SK-N-SH (cell line): ENCODE measurements at regions not wholly inside any gene's neighbourhood (a gene's known extent, or its start where the extent isn't known, plus 50 kb on each side); places are given as distances from the start of the nearest gene placed in this dataset.

ENCODE experiments used
- CTCF ChIA-PET: fragments of 300-600, 350-600 bp; formaldehyde crosslinking; extraction: SDS; loops from one replicate; lab custom pipeline; 2021; lab: Yijun Ruan, JAX
- POLR2A ChIA-PET: fragments of 350-600 bp; sonication (Branson Sonifier 250); formaldehyde crosslinking; extraction: SDS; loops from one replicate; lab custom pipeline; 2020; ENCODE audit warnings: antibody characterized with exemption, inconsistent platforms; lab: Yijun Ruan, JAX
- DNase-seq: peaks from one replicate; pipeline ENCODE4 v3.0.0; 2012
- H2AFZ ChIP-seq: fragments of 200-600 bp; sonication (generic); 2 replicates; pipeline ENCODE4 v1.8.1; 2016; ENCODE audit warnings: antibody characterized with exemption, mild to moderate bottlenecking, low read depth
- H3F3A ChIP-seq: fragments of 200-600 bp; sonication (generic); replicated peaks from 2 replicates; pipeline ENCODE3; 2016; ENCODE audit warnings: antibody characterized with exemption, mild to moderate bottlenecking; ENCODE audit not compliant: insufficient read depth
- H3K27ac ChIP-seq, 2 experiments: fragments of 200-500 bp in 1 of 2; fragments of 200-600 bp in 1 of 2; sonication (Bioruptor generic) in 1 of 2; sonication (generic), shearing (Covaris generic) in 1 of 2; 2 replicates each; pipeline versions ENCODE4 v1.5.1 to v1.6.1; 2014 to 2016; ENCODE audit warnings: low read depth in 2 of 2, inconsistent platforms in 1 of 2, low read length in 1 of 2, mild to moderate bottlenecking in 1 of 2, mixed read lengths in 1 of 2
- H3K27me3 ChIP-seq: fragments of 200-600 bp; sonication (generic), shearing (Covaris generic); 2 replicates; pipeline ENCODE4 v1.6.1; 2016; ENCODE audit warnings: mixed run types; ENCODE audit not compliant: insufficient read depth
- H3K36me3 ChIP-seq, 2 experiments: fragments of 200-500 bp in 1 of 2; fragments of 200-600 bp in 1 of 2; sonication (Bioruptor generic) in 1 of 2; sonication (generic) in 1 of 2; replicated peaks in 1 of 2; 2 replicates each; pipeline versions ENCODE3 to v1.5.1; 2014 to 2016; ENCODE audit warnings: low read length in 1 of 2, mild to moderate bottlenecking in 1 of 2; ENCODE audit not compliant: insufficient read depth in 2 of 2, control insufficient read depth in 1 of 2
- H3K4me1 ChIP-seq, 2 experiments: fragments of 200-500 bp in 1 of 2; fragments of 200-600 bp in 1 of 2; sonication (Bioruptor generic) in 1 of 2; sonication (generic), shearing (Covaris generic) in 1 of 2; 2 replicates each; pipeline versions ENCODE4 v1.5.1 to v1.6.1; 2014 to 2016; ENCODE audit warnings: low read depth in 1 of 2, low read length in 1 of 2, mixed run types in 1 of 2; ENCODE audit not compliant: insufficient read depth in 2 of 2, control insufficient read depth in 1 of 2
- H3K4me2 ChIP-seq: fragments of 200-600 bp; sonication (generic), shearing (Covaris generic); 2 replicates; pipeline ENCODE4 v1.6.1; 2017; ENCODE audit warnings: mixed run types
- H3K4me3 ChIP-seq, 2 experiments: fragments of 200-500 bp in 1 of 2; fragments of 200-600 bp in 1 of 2; sonication (Bioruptor generic) in 1 of 2; sonication (generic), shearing (Covaris generic) in 1 of 2; 2 replicates each; pipeline versions ENCODE4 v1.5.1 to v1.8.1; 2014 to 2016; ENCODE audit warnings: low read depth in 2 of 2, inconsistent platforms in 1 of 2, low read length in 1 of 2, mild to moderate bottlenecking in 1 of 2, mixed read lengths in 1 of 2, moderate library complexity in 1 of 2
- H3K79me2 ChIP-seq: fragments of 200-600 bp; sonication (generic); 2 replicates; pipeline ENCODE4 v1.8.1; 2017; ENCODE audit warnings: mild to moderate bottlenecking; ENCODE audit not compliant: insufficient read depth
- H3K9ac ChIP-seq: fragments of 200-600 bp; sonication (generic); 2 replicates; pipeline ENCODE4 v1.6.1; 2017; ENCODE audit warnings: mixed run types
- H3K9me2 ChIP-seq: fragments of 200-600 bp; sonication (generic); 2 replicates; pipeline ENCODE4 v1.6.1; 2017; ENCODE audit warnings: mixed run types
- H3K9me3 ChIP-seq: fragments of 200-600 bp; sonication (generic); 2 replicates; pipeline ENCODE4 v1.6.1; 2017; ENCODE audit warnings: mixed run types, mild to moderate bottlenecking, moderate library complexity
- H4K20me1 ChIP-seq: fragments of 200-600 bp; sonication (generic); 2 replicates; pipeline ENCODE4 v1.6.1; 2017; ENCODE audit warnings: mild to moderate bottlenecking, mixed run types; ENCODE audit not compliant: insufficient read depth
- ELF1 ChIP-seq: IDR thresholded peaks from 2 replicates; pipeline ENCODE4 v1.4.0; 2012
- FOSL2 ChIP-seq: IDR thresholded peaks from 2 replicates; pipeline ENCODE4 v1.4.0; 2012; ENCODE audit warnings: low read depth, mild to moderate bottlenecking, moderate library complexity, borderline replicate concordance
- GABPA ChIP-seq: IDR thresholded peaks from 2 replicates; pipeline ENCODE4 v1.4.0; 2012; ENCODE audit warnings: low read depth, mild to moderate bottlenecking
- MAX ChIP-seq: IDR thresholded peaks from 2 replicates; pipeline ENCODE4 v1.4.0; 2012; ENCODE audit warnings: low read depth
- RAD21 ChIP-seq: IDR thresholded peaks from 2 replicates; pipeline ENCODE4 v1.6.1; 2012; ENCODE audit warnings: mild to moderate bottlenecking, low read length
- RCOR1 ChIP-seq: fragments of 150-350 bp; IDR thresholded peaks from 2 replicates; pipeline ENCODE4 v1.6.1; 2017; ENCODE audit warnings: antibody characterized with exemption, low read length
- SIN3A ChIP-seq: IDR thresholded peaks from 2 replicates; pipeline ENCODE4 v1.6.1; 2012; ENCODE audit warnings: low read depth, mild to moderate bottlenecking, low read length, moderate library complexity, borderline replicate concordance
- SMC3 ChIP-seq: IDR thresholded peaks from 2 replicates; pipeline ENCODE4 v1.6.1; 2012; ENCODE audit warnings: low read depth, low read length, improper control_type of control experiment
- TAF1 ChIP-seq: IDR thresholded peaks from 2 replicates; pipeline ENCODE4 v1.6.1; 2012; ENCODE audit warnings: low read depth, mild to moderate bottlenecking, low read length, moderate library complexity, borderline replicate concordance
- TEAD4 ChIP-seq: IDR thresholded peaks from 2 replicates; pipeline ENCODE4 v1.4.0; 2012; ENCODE audit warnings: mild to moderate bottlenecking, borderline replicate concordance; ENCODE audit not compliant: insufficient read depth
- USF2 ChIP-seq: fragments of 150-350 bp; IDR thresholded peaks from 2 replicates; pipeline ENCODE4 v1.6.1; 2017; ENCODE audit warnings: antibody characterized with exemption, low read length, low read depth, borderline replicate concordance
- WGBS: methylation state at CpG from one replicate; pipeline ENCODE4 v1.1.6; 2017; ENCODE audit warnings: low lambda C conversion rate; 5-methylcytosine and 5-hydroxymethylcytosine counted together
- TF ChIP-seq, protein P1 (sequence below): fragments of 150-350 bp; IDR thresholded peaks from 2 replicates; pipeline ENCODE4 v1.6.1; 2016; ENCODE audit warnings: mild to moderate bottlenecking, low read depth, low read length

- CTCF ChIA-PET: no interaction called here
- H3K9me2 ChIP-seq: no peaks in the 10 kb centered on the region
- H3K27me3 ChIP-seq: peaks cover 6% of the 10 kb centered on the region; the same call in 1 of the 2 replicates
- H3K79me2 ChIP-seq: no peaks in the 10 kb centered on the region
- 31% methylated on average over 19 of the region's 26 CpGs for WGBS
- POLR2A ChIA-PET: interaction anchor here (0.7 kb wide), 1 partner anchor 1151 kb away, joined by 3 read pairs; no protein-coding TSS in a partner anchor
- H3K27ac ChIP-seq: no peak overlapping the region
- no peaks in the 10 kb centered on the region for H4K20me1 ChIP-seq
- TF ChIP-seq RAD21 (no peak), SMC3 (no peak), ELF1 (no peak), RCOR1 (no peak), SIN3A (no peak), TEAD4 (no peak), FOSL2 (no peak)
- TF ChIP-seq, protein P1, sequence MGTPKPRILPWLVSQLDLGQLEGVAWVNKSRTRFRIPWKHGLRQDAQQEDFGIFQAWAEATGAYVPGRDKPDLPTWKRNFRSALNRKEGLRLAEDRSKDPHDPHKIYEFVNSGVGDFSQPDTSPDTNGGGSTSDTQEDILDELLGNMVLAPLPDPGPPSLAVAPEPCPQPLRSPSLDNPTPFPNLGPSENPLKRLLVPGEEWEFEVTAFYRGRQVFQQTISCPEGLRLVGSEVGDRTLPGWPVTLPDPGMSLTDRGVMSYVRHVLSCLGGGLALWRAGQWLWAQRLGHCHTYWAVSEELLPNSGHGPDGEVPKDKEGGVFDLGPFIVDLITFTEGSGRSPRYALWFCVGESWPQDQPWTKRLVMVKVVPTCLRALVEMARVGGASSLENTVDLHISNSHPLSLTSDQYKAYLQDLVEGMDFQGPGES: no peak
- no peak overlapping the region for H3K4me2 ChIP-seq
- H3K9me3 ChIP-seq: no peaks in the 10 kb centered on the region
- no peak overlapping the region for H3K9ac ChIP-seq
- no peak overlapping the region for H2AFZ ChIP-seq
- no peaks in the 10 kb centered on the region for H3F3A ChIP-seq
- no peak for DNase-seq
- H3K36me3 ChIP-seq: no peaks in the 10 kb centered on the region
- no peaks in the 10 kb centered on the region for H3K4me1 ChIP-seq
- no peak overlapping the region for H3K4me3 ChIP-seq
These were observed 339.6 kb upstream of the FAT1 start for GRCh38 chr4:187063251-187063650.

DNA sequence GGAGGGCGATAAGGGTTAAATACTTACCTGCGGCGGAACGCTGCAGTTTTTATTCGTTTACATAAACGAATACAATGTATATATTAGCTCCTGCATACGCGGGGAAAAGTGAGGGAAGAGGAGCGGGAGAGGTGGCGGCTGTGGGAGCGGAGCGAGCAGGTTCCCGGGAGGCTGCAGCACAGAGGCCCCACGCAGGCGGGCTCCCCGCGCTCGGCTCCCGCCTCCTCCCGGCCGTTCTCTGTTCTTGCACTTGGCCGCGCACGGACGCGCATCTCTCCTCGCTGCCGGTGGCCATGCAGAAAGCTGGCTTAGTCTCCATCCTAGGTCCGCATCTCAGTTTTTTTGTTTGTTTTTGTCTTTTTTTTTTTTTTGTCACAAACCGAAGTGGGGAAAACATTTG, 340.4 kb upstream of the FAT1 start:
- WGBS: 56% methylated on average over 21 of the region's 30 CpGs
- DNase-seq: no peak
- H3K9me2 ChIP-seq: no peaks in the 10 kb centered on the region
- H3K27ac ChIP-seq: no peak overlapping the region
- H4K20me1 ChIP-seq: no peaks in the 10 kb centered on the region
- H3K36me3 ChIP-seq: no peaks in the 10 kb centered on the region
- H3K4me2 ChIP-seq: no peak overlapping the region
- TF ChIP-seq SMC3 (no peak), USF2 (no peak), TAF1 (no peak), MAX (no peak), SIN3A (no peak), GABPA (no peak)
- H3K79me2 ChIP-seq: no peaks in the 10 kb centered on the region
- POLR2A ChIA-PET: no interaction called here
- peaks cover 6% of the 10 kb centered on the region; the same call in 1 of the 2 replicates for H3K27me3 ChIP-seq
- H3K4me1 ChIP-seq: no peaks in the 10 kb centered on the region
- H3K9me3 ChIP-seq: no peaks in the 10 kb centered on the region
- H3K4me3 ChIP-seq: no peak overlapping the region
- no peak overlapping the region for H2AFZ ChIP-seq
- CTCF ChIA-PET: interaction anchor here (1.1 kb wide), 1 partner anchor 28 kb away, joined by 3 read pairs; no protein-coding TSS in a partner anchor
- no peak overlapping the region for H3K9ac ChIP-seq
- H3F3A ChIP-seq: no peaks in the 10 kb centered on the region
